Brain pericyte (primary cell): ENCODE measurements at regions not wholly inside any gene's neighbourhood (a gene's known extent, or its start where the extent isn't known, plus 50 kb on each side); places are given as distances from the start of the nearest gene placed in this dataset.

Experiments used
- DNase-seq: peaks from one replicate; pipeline ENCODE4 v3.0.0-alpha.2; 2012; ENCODE audit warnings: low read depth, low spot score

- DNase-seq = no peak
Observed at GRCh38 chr4:183763990-183764754, 105.1 kb downstream of the TRAPPC11 start.

- DNase-seq = no peak
Observed at GRCh38 chr4:183765251-183765911, 106.3 kb downstream of the TRAPPC11 start.

- no peak for DNase-seq
Observed at GRCh38 chr4:183766140-183766539, 107.0 kb downstream of the TRAPPC11 start.

GRCh38 chr4:183770906-183771305 is 111.8 kb downstream of the TRAPPC11 start:
- no peak for DNase-seq

GRCh38 chr4:183772361-183772760 is 113.3 kb downstream of the TRAPPC11 start:
- no peak for DNase-seq

- no peak for DNase-seq
Observed at GRCh38 chr4:183773790-183774189, 114.7 kb downstream of the TRAPPC11 start.

GRCh38 chr4:183783306-183783705 is 121.8 kb upstream of the STOX2 start:
- no peak for DNase-seq

GRCh38 chr4:183783991-183784553 is 121.0 kb upstream of the STOX2 start:
- no peak for DNase-seq

- DNase-seq = no peak
Observed at GRCh38 chr4:183788308-183788905, 116.7 kb upstream of the STOX2 start.

GRCh38 chr4:183789657-183790056 is 115.5 kb upstream of the STOX2 start:
- DNase-seq = no peak

- DNase-seq = no peak
Observed at GRCh38 chr4:183790661-183791060, 114.4 kb upstream of the STOX2 start.

- DNase-seq = no peak
Observed at GRCh38 chr4:183797011-183797444, 108.1 kb upstream of the STOX2 start.

GRCh38 chr4:183797445-183798300 is 107.4 kb upstream of the STOX2 start:
- DNase-seq = no peak

GRCh38 chr4:183798301-183799253 is 106.5 kb upstream of the STOX2 start:
- no peak for DNase-seq

GRCh38 chr4:183801457-183802165 is 103.5 kb upstream of the STOX2 start:
- DNase-seq = no peak

- no peak for DNase-seq
Observed at GRCh38 chr4:183806341-183806740, 98.8 kb upstream of the STOX2 start.

- DNase-seq = no peak
Observed at GRCh38 chr4:183807420-183808096, 97.5 kb upstream of the STOX2 start.

- no peak for DNase-seq
Observed at GRCh38 chr4:183808097-183808456, 97.0 kb upstream of the STOX2 start.

- no peak for DNase-seq
Observed at GRCh38 chr4:183812567-183812966, 92.5 kb upstream of the STOX2 start.
